ENCODE measurements at regions not wholly inside any gene's neighbourhood (a gene's known extent, or its start where the extent isn't known, plus 50 kb on each side); places are given as distances from the start of the nearest gene placed in this dataset.
A peak's percentile ranks its signal among the peaks of the same experiment; 100 is the strongest.
"Not testable (repeated sequence)": the region's sequence is repeated elsewhere in the genome, so short reads cannot be mapped to it uniquely, and the experiment has no call there.

GRCh38 chr3:87564438-87564837 is 288.1 kb upstream of the POU1F1 start:
- DNase-seq: no peak

- no peak for DNase-seq
Observed at GRCh38 chr3:87563712-87564111, 287.3 kb upstream of the POU1F1 start.

- no peak for DNase-seq
Observed at GRCh38 chr3:87558492-87558891, 282.1 kb upstream of the POU1F1 start.

- DNase-seq: no peak
Observed at GRCh38 chr3:87555290-87555689, 278.9 kb upstream of the POU1F1 start.

- DNase-seq: peak in 1 of 2 experiments; percentile 4
Observed at GRCh38 chr3:87553058-87553457, 276.7 kb upstream of the POU1F1 start.

- DNase-seq: no peak
Observed at GRCh38 chr3:87550892-87551291, 274.5 kb upstream of the POU1F1 start.

GRCh38 chr3:87549208-87549607 is 272.8 kb upstream of the POU1F1 start:
- no peak for DNase-seq

- no peak for DNase-seq
Observed at GRCh38 chr3:87548271-87548670, 271.9 kb upstream of the POU1F1 start.

- DNase-seq: no peak
Observed at GRCh38 chr3:87546216-87546615, 269.8 kb upstream of the POU1F1 start.

- DNase-seq: not testable (repeated sequence)
Observed at GRCh38 chr3:87543408-87543807, 267.0 kb upstream of the POU1F1 start.

- DNase-seq: no peak
Observed at GRCh38 chr3:87541723-87542122, 265.3 kb upstream of the POU1F1 start.

- DNase-seq: not testable (repeated sequence)
Observed at GRCh38 chr3:87538722-87539121, 262.3 kb upstream of the POU1F1 start.

- DNase-seq: no peak
Observed at GRCh38 chr3:87509401-87509800, 233.0 kb upstream of the POU1F1 start.

- DNase-seq: no peak
Observed at GRCh38 chr3:87508921-87509320, 232.5 kb upstream of the POU1F1 start.

GRCh38 chr3:87507753-87508152 is 231.4 kb upstream of the POU1F1 start:
- DNase-seq: no peak

- peak; percentile 44 to 46 for DNase-seq
Observed at GRCh38 chr3:87503900-87504498, 227.6 kb upstream of the POU1F1 start.

GRCh38 chr3:87501076-87501475 is 224.7 kb upstream of the POU1F1 start:
- no peak for DNase-seq

- no peak for DNase-seq
Observed at GRCh38 chr3:87498358-87499080, 222.1 kb upstream of the POU1F1 start.

GRCh38 chr3:87495938-87496337 is 219.6 kb upstream of the POU1F1 start:
- DNase-seq: no peak

GRCh38 chr3:87494264-87494663 is 217.9 kb upstream of the POU1F1 start:
- DNase-seq: no peak

- DNase-seq: no peak
Observed at GRCh38 chr3:87491843-87492242, 215.5 kb upstream of the POU1F1 start.

- no peak for DNase-seq
Observed at GRCh38 chr3:87489892-87490291, 213.5 kb upstream of the POU1F1 start.

- no peak for DNase-seq
Observed at GRCh38 chr3:87488765-87489164, 212.4 kb upstream of the POU1F1 start.

- DNase-seq: not testable (repeated sequence)
Observed at GRCh38 chr3:87486635-87487034, 210.3 kb upstream of the POU1F1 start.

GRCh38 chr3:87486115-87486514 is 209.7 kb upstream of the POU1F1 start:
- DNase-seq: no peak

Data from NCI-H2081 (cell line).